NOMO-1 (cell line): ENCODE measurements at regions not wholly inside any gene's neighbourhood (a gene's known extent, or its start where the extent isn't known, plus 50 kb on each side); places are given as distances from the start of the nearest gene placed in this dataset.

Experiments used
- DNase-seq, 2 experiments: peaks; one replicate each; lab custom pipeline; 2025; ENCODE audit not compliant: unreplicated experiment in 2 of 2; lab: John Stamatoyannopoulos, UW

GRCh38 chr5:97834561-97834960, 651.5 kb upstream of the RIOK2 start:
- DNase-seq = no peak

GRCh38 chr5:97835112-97835511, 652.1 kb upstream of the RIOK2 start:
- no peak for DNase-seq

- no peak for DNase-seq
Measured at GRCh38 chr5:97836816-97837215, 653.8 kb upstream of the RIOK2 start.

GRCh38 chr5:97838214-97838613, 655.2 kb upstream of the RIOK2 start:
- DNase-seq = peak; percentile 75 to 96

- no peak for DNase-seq
Measured at GRCh38 chr5:97839341-97840086, 656.5 kb upstream of the RIOK2 start.

- peak in 1 of 2 experiments; percentile 4 for DNase-seq
Measured at GRCh38 chr5:97840643-97841042, 657.6 kb upstream of the RIOK2 start.

- DNase-seq = no peak
Measured at GRCh38 chr5:97842687-97843086, 659.6 kb upstream of the RIOK2 start.

GRCh38 chr5:97844797-97845196, 661.8 kb upstream of the RIOK2 start:
- no peak for DNase-seq

- DNase-seq = peak; percentile 51 to 54
Measured at GRCh38 chr5:97846643-97847042, 663.6 kb upstream of the RIOK2 start.

GRCh38 chr5:97847920-97848631, 665.0 kb upstream of the RIOK2 start:
- peak; percentile 15 to 39 for DNase-seq

- no peak for DNase-seq
Measured at GRCh38 chr5:97851036-97851435, 668.0 kb upstream of the RIOK2 start.

- DNase-seq = no peak
Measured at GRCh38 chr5:97854871-97855762, 672.1 kb upstream of the RIOK2 start.

- DNase-seq = no peak
Measured at GRCh38 chr5:97874491-97874890, 691.4 kb upstream of the RIOK2 start.

- no peak for DNase-seq
Measured at GRCh38 chr5:97876272-97876671, 693.2 kb upstream of the RIOK2 start.

- DNase-seq = no peak
Measured at GRCh38 chr5:97877588-97877987, 694.5 kb upstream of the RIOK2 start.

- no peak for DNase-seq
Measured at GRCh38 chr5:97888439-97888838, 705.4 kb upstream of the RIOK2 start.

- no peak for DNase-seq
Measured at GRCh38 chr5:97891971-97892370, 708.9 kb upstream of the RIOK2 start.

- no peak for DNase-seq
Measured at GRCh38 chr5:97903742-97904141, 720.7 kb upstream of the RIOK2 start.

GRCh38 chr5:97906135-97906534, 723.1 kb upstream of the RIOK2 start:
- no peak for DNase-seq

GRCh38 chr5:97907646-97908400, 724.8 kb upstream of the RIOK2 start:
- no peak for DNase-seq

- no peak for DNase-seq
Measured at GRCh38 chr5:97909541-97909940, 726.5 kb upstream of the RIOK2 start.
